ENCODE measurements at regions not wholly inside any gene's neighbourhood (a gene's known extent, or its start where the extent isn't known, plus 50 kb on each side); places are given as distances from the start of the nearest gene placed in this dataset.

DNA sequence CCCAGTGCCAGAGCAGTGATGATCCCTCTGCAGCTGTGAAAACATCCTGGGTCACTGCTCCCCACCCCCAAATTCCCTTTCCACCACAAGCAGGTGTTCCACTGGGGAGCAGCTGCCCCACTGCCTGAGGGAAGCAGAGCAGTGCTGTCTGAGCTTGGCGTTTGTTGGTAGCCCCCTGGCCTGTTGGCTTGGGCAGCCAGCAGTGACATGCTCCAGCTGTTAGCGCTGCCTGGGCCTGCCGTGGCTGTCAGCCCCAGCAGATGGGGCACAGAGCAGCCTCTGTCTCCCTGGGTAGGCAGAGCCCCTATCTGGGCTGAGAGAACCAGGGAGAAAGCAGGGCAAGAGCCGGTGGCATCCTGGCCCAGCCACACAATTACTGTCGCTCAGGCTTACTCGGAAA, 247.7 kb downstream of the GLI2 start:
- Histone ChIP-seq H3K9me3 (no peaks in the 10 kb centered on the region), H3K4me3 (ENCODE audit: low read depth in 1 of 2, low read length in 1 of 2) (no peak overlapping the region), H3K27ac (no peak overlapping the region), H3K4me1 (ENCODE audit: control insufficient read depth in 1 of 2, insufficient read depth in 1 of 2, low read depth in 1 of 2, low read length in 1 of 2) (no peaks in the 10 kb centered on the region), H3K36me3 (no peaks in the 10 kb centered on the region), H3K27me3 (no peaks in the 10 kb centered on the region)
- TF ChIP-seq, protein P1, sequence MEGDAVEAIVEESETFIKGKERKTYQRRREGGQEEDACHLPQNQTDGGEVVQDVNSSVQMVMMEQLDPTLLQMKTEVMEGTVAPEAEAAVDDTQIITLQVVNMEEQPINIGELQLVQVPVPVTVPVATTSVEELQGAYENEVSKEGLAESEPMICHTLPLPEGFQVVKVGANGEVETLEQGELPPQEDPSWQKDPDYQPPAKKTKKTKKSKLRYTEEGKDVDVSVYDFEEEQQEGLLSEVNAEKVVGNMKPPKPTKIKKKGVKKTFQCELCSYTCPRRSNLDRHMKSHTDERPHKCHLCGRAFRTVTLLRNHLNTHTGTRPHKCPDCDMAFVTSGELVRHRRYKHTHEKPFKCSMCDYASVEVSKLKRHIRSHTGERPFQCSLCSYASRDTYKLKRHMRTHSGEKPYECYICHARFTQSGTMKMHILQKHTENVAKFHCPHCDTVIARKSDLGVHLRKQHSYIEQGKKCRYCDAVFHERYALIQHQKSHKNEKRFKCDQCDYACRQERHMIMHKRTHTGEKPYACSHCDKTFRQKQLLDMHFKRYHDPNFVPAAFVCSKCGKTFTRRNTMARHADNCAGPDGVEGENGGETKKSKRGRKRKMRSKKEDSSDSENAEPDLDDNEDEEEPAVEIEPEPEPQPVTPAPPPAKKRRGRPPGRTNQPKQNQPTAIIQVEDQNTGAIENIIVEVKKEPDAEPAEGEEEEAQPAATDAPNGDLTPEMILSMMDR (IDR thresholded peaks at IDR 0.05): no peak

DNA sequence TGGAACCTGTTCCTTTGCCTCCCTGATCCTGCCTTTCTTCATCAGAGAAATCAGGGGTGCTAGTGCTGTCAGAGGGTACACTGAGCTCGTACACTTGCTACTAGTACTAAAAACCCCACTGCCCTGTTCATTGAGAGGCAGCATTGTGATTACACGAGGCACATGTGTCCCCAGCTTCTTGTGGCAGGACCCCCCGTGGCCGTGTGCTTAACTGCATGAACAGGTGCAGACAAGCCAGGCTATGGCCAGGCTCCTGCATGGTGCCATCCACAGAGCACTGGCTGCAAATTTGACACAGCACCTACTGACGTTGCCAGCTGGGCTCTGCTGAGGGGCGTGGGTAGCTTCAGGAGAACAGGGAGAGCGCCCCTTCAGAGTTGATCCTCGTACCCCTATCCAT, 248.4 kb downstream of the GLI2 start:
- no peaks in the 10 kb centered on the region for H3K27me3 ChIP-seq
- no peaks in the 10 kb centered on the region for H3K4me1 ChIP-seq (ENCODE audit: control insufficient read depth in 1 of 2, insufficient read depth in 1 of 2, low read depth in 1 of 2, low read length in 1 of 2)
- H3K9me3 ChIP-seq: no peaks in the 10 kb centered on the region
- TF ChIP-seq, protein P1 (IDR thresholded peaks at IDR 0.05): no peak
- no peaks in the 10 kb centered on the region for H3K36me3 ChIP-seq
- no peak overlapping the region for H3K27ac ChIP-seq
- H3K4me3 ChIP-seq (ENCODE audit: low read depth in 1 of 2, low read length in 1 of 2): no peak overlapping the region

DNA sequence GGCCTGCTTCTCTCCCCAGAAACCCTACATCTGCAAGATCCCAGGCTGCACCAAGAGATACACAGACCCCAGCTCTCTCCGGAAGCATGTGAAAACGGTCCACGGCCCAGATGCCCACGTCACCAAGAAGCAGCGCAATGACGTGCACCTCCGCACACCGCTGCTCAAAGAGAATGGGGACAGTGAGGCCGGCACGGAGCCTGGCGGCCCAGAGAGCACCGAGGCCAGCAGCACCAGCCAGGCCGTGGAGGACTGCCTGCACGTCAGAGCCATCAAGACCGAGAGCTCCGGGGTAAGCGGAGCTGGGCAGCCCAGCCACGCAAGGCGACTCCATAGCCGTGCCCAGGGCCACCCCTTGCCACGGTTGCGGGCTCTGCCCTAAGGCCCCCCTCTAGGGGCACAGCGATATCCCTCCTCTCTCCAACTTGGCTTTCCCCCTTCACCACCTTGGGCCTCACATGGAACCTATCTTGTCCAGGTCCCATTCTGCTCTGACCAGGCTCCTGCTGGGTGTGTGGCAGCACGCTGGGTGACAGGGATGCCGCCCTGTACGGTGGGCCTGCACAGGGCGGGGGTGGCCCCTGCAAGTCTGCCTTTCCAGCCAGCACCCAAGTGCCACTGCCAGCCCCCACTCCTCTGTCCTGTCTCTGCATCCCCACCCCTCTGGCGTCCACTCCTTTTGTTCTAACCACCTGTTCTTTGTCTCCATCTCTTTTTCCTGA, 248.9 kb downstream of the GLI2 start:
- H3K36me3 ChIP-seq: no peaks in the 10 kb centered on the region

DNA sequence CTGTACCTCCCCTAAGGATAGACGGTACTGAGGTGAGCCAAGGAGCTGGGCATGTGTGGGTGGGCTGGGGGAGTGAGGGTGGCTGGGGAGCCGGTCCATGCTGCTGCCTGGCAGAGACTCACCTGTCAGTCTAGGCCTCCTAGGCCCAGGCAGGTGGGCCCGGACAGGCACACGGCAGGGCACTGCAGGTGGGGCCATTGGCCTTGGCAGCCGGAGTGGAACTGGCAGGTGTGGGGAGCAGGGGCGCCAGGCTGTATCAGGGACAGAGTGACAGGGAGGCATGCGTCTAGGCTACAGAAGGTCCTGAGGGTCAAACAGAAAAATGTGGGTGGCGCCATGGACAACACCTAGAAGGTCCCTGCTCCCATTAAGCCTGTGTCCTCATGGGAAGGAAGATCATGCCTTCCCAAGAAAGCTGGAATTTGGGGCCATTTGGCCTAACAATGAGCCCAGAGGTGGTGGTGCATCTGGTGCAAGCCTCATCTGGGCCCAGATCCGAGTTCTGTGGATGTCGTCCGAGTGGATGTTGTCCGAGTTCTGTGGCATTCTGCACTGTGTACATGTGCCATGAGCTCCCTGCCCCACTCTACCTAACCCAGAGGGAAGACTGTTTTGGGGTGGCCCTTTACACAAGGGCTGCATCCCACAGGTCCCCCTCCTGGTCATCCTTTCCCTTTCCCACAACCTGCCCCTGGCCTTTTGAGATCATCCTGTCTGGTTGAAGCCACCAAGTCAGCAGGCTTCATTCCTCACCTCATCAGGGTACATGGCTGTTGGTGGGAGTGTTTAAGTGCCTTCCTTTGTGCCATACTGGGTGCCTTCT, 249.7 kb downstream of the GLI2 start:
- TF ChIP-seq, protein P1 (IDR thresholded peaks at IDR 0.05): no peak
- no peaks in the 10 kb centered on the region for H3K4me1 ChIP-seq (ENCODE audit: control insufficient read depth in 1 of 2, insufficient read depth in 1 of 2, low read depth in 1 of 2, low read length in 1 of 2)
- H3K4me3 ChIP-seq (ENCODE audit: low read depth in 1 of 2, low read length in 1 of 2): no peak overlapping the region
- no peaks in the 10 kb centered on the region for H3K9me3 ChIP-seq
- H3K27me3 ChIP-seq: no peaks in the 10 kb centered on the region
- no peaks in the 10 kb centered on the region for H3K36me3 ChIP-seq
- H3K27ac ChIP-seq: no peak overlapping the region

More for the DNA sequence above, 248.9 kb downstream of the GLI2 start:
- Histone ChIP-seq H3K27ac (no peak overlapping the region), H3K4me1 (ENCODE audit: control insufficient read depth in 1 of 2, insufficient read depth in 1 of 2, low read depth in 1 of 2, low read length in 1 of 2) (no peaks in the 10 kb centered on the region), H3K9me3 (no peaks in the 10 kb centered on the region), H3K27me3 (no peaks in the 10 kb centered on the region), H3K4me3 (ENCODE audit: low read depth in 1 of 2, low read length in 1 of 2) (no peak overlapping the region)
- TF ChIP-seq, protein P1 (IDR thresholded peaks at IDR 0.05): no peak

DNA sequence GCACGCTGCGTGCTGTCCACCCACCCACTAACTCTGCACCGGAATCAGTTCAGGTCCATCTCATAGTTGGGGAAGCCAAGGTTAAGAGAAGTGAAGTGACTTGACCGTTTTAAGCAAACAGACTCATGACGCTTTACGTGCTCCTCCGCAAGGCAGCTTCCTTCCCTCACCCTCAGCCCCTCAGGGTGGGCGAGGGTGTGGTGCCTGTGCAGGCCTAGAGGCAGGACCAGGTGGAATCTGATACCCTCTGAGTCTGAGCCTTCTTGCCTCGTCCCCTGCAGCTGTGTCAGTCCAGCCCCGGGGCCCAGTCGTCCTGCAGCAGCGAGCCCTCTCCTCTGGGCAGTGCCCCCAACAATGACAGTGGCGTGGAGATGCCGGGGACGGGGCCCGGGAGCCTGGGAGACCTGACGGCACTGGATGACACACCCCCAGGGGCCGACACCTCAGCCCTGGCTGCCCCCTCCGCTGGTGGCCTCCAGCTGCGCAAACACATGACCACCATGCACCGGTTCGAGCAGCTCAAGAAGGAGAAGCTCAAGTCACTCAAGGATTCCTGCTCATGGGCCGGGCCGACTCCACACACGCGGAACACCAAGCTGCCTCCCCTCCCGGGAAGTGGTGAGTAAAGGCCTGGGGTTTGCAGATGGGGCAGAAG, 250.5 kb downstream of the GLI2 start:
- Histone ChIP-seq H3K4me3 (ENCODE audit: low read depth in 1 of 2, low read length in 1 of 2) (no peak overlapping the region), H3K27me3 (no peaks in the 10 kb centered on the region), H3K9me3 (no peaks in the 10 kb centered on the region), H3K27ac (no peak overlapping the region), H3K36me3 (no peaks in the 10 kb centered on the region), H3K4me1 (ENCODE audit: control insufficient read depth in 1 of 2, insufficient read depth in 1 of 2, low read depth in 1 of 2, low read length in 1 of 2) (no peaks in the 10 kb centered on the region)
- TF ChIP-seq, protein P1 (IDR thresholded peaks at IDR 0.05): no peak
